ENCODE measurements at regions not wholly inside any gene's neighbourhood (a gene's known extent, or its start where the extent isn't known, plus 50 kb on each side); places are given as distances from the start of the nearest gene placed in this dataset.

GRCh38 chr7:25379351-25380300 is 151.3 kb upstream of the NPVF start:
- no peaks in the 10 kb centered on the region for H3K27me3 Mint-ChIP-seq (ENCODE audit: low read depth)
- H3K4me3 Mint-ChIP-seq: no peak overlapping the region
- no peak for TF ChIP-seq CTCF (IDR thresholded peaks at IDR 0.05; ENCODE audit: unreplicated experiment)
- H3K36me3 Mint-ChIP-seq: no peaks in the 10 kb centered on the region
- H3K27ac Mint-ChIP-seq: no peak overlapping the region
- peaks cover 37% of the 10 kb centered on the region for H3K4me1 Mint-ChIP-seq
- DNase-seq (ENCODE audit: low spot score in 2 of 2, unreplicated experiment in 2 of 2): no peak
- H3K9me3 Mint-ChIP-seq: no peaks in the 10 kb centered on the region

GRCh38 chr7:25381818-25382589 is 153.7 kb upstream of the NPVF start:
- no peak for DNase-seq (ENCODE audit: low spot score in 2 of 2, unreplicated experiment in 2 of 2)
- H3K9me3 Mint-ChIP-seq: no peaks in the 10 kb centered on the region
- no peaks in the 10 kb centered on the region for H3K36me3 Mint-ChIP-seq
- H3K4me3 Mint-ChIP-seq: no peak overlapping the region
- no peak for TF ChIP-seq CTCF (IDR thresholded peaks at IDR 0.05; ENCODE audit: unreplicated experiment)
- H3K27ac Mint-ChIP-seq: no peak overlapping the region
- H3K4me1 Mint-ChIP-seq: peaks cover 32% of the 10 kb centered on the region
- no peaks in the 10 kb centered on the region for H3K27me3 Mint-ChIP-seq (ENCODE audit: low read depth)

GRCh38 chr7:25382869-25383268 is 154.6 kb upstream of the NPVF start:
- Mint-ChIP-seq H3K9me3 (no peaks in the 10 kb centered on the region), H3K4me1 (peaks cover 32% of the 10 kb centered on the region), H3K36me3 (no peaks in the 10 kb centered on the region), H3K27ac (no peak overlapping the region), H3K4me3 (no peak overlapping the region), H3K27me3 (ENCODE audit: low read depth) (peaks cover 2% of the 10 kb centered on the region)
- DNase-seq (ENCODE audit: low spot score in 2 of 2, unreplicated experiment in 2 of 2): no peak
- TF ChIP-seq CTCF (IDR thresholded peaks at IDR 0.05; ENCODE audit: unreplicated experiment): no peak

GRCh38 chr7:25383402-25383801 is 155.1 kb upstream of the NPVF start:
- Mint-ChIP-seq H3K27me3 (ENCODE audit: low read depth) (peaks cover 3% of the 10 kb centered on the region), H3K36me3 (no peaks in the 10 kb centered on the region), H3K4me3 (no peak overlapping the region), H3K9me3 (no peaks in the 10 kb centered on the region), H3K4me1 (peaks cover 32% of the 10 kb centered on the region), H3K27ac (no peak overlapping the region)
- no peak for DNase-seq (ENCODE audit: low spot score in 2 of 2, unreplicated experiment in 2 of 2)
- no peak for TF ChIP-seq CTCF (IDR thresholded peaks at IDR 0.05; ENCODE audit: unreplicated experiment)

GRCh38 chr7:25384788-25385505 is 156.7 kb upstream of the NPVF start:
- Mint-ChIP-seq H3K27ac (peak overlapping the region; percentile 85), H3K27me3 (ENCODE audit: low read depth) (peaks cover 8% of the 10 kb centered on the region), H3K4me1 (peaks cover 35% of the 10 kb centered on the region), H3K9me3 (no peaks in the 10 kb centered on the region), H3K36me3 (no peaks in the 10 kb centered on the region), H3K4me3 (no peak overlapping the region)
- TF ChIP-seq CTCF (IDR thresholded peaks at IDR 0.05; ENCODE audit: unreplicated experiment): no peak
- no peak for DNase-seq (ENCODE audit: low spot score in 2 of 2, unreplicated experiment in 2 of 2)

Data from mesothelial cell of epicardium (in vitro differentiated cells).